Activated T-cell treated with anti-CD3 and anti-CD28 coated beads, Interleukin-2, amount 50 U/mL, for 72 hours (primary cell): ENCODE measurements at regions not wholly inside any gene's neighbourhood (a gene's known extent, or its start where the extent isn't known, plus 50 kb on each side); places are given as distances from the start of the nearest gene placed in this dataset.

Experiments
- ATAC-seq, 2 donors: fragments of 150-1000 bp; cut with Tn5 transposase; replicated peaks in 1 of 2; 2 replicates each; pipeline ENCODE4 v1.10.0; 2021; ENCODE audit warnings: moderate library complexity in 2 of 2, mild to moderate bottlenecking in 1 of 2
- DNase-seq, 2 donors: peaks; one replicate each; pipeline ENCODE4 v3.0.0; 2021 to 2022; ENCODE audit warnings: mixed read lengths in 1 of 2
- H3K27ac Mint-ChIP-seq: one replicate; pipeline ENCODE4 v1.8.0; 2022; ENCODE audit warnings: mild to moderate bottlenecking, moderate library complexity, mixed read lengths
- H3K27me3 Mint-ChIP-seq: one replicate; pipeline ENCODE4 v1.8.0; 2022; ENCODE audit warnings: low read depth, mixed read lengths
- H3K36me3 Mint-ChIP-seq, 2 donors: one replicate each; pipeline ENCODE4 v1.8.0; 2022; ENCODE audit warnings: mixed read lengths in 2 of 2, mild to moderate bottlenecking in 1 of 2; ENCODE audit not compliant: insufficient read depth in 2 of 2
- H3K4me1 Mint-ChIP-seq: one replicate; pipeline ENCODE4 v1.8.0; 2022; ENCODE audit warnings: low read depth, mixed read lengths
- H3K4me3 Mint-ChIP-seq, 2 donors: one replicate each; pipeline ENCODE4 v1.8.0; 2022; ENCODE audit warnings: mild to moderate bottlenecking in 2 of 2, mixed read lengths in 2 of 2, moderate library complexity in 2 of 2
- H3K9me3 Mint-ChIP-seq, 2 donors: one replicate each; pipeline ENCODE4 v1.8.0; 2022; ENCODE audit warnings: mixed read lengths in 2 of 2

DNA sequence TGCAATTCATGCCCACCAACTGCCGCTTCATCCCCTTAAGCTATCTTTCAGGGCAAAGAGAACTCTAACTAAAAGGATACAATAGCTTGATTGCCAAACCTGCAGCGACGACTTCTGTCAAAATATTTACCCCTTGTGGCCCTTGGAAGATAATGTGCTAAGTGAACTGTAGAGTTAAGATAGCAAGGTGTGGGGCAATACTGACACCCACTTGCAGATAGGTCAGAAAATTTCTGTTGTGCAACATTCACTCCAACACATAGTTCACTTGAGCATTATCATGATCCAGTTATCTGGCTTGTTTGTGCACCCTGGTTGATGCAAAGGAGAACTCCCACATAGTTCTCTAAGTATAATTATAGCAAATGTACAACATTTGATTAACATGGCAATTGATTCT, 55.6 kb downstream of the RHOXF2B start:
- Mint-ChIP-seq H3K36me3 (no peaks in the 10 kb centered on the region), H3K4me1 (no peaks in the 10 kb centered on the region), H3K27ac (no peak overlapping the region), H3K9me3 (no peaks in the 10 kb centered on the region), H3K4me3 (no peak overlapping the region), H3K27me3 (peaks cover 42% of the 10 kb centered on the region)
- ATAC-seq (no peak), DNase-seq (no peak)

DNA sequence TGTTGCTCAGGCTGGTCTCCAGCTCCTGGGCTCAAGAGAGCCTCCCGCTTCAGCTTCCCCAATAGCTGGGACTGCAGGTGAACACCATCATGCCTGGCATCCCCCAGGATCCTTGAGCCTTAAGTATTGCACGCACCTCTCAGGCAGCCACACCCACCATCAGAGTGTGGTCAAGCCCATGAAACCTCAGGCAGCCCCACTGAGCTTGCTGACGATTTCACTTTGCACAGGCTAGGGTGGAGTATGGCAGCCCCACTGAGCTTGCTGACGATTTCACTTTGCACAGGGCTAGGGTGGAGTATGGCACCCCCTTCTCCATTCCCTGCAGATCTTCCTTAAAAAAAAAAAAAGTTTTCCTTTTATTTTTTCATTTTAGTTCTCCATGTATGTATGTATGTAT, 57.2 kb downstream of the RHOXF2B start:
- Mint-ChIP-seq H3K4me3 (no peak overlapping the region), H3K27ac (no peak overlapping the region), H3K4me1 (peaks cover 10% of the 10 kb centered on the region), H3K27me3 (peaks cover 52% of the 10 kb centered on the region), H3K36me3 (peaks cover 0 to 1% of the 10 kb centered on the region in 2 donors), H3K9me3 (no peaks in the 10 kb centered on the region)
- ATAC-seq (no peak), DNase-seq (no peak)

DNA sequence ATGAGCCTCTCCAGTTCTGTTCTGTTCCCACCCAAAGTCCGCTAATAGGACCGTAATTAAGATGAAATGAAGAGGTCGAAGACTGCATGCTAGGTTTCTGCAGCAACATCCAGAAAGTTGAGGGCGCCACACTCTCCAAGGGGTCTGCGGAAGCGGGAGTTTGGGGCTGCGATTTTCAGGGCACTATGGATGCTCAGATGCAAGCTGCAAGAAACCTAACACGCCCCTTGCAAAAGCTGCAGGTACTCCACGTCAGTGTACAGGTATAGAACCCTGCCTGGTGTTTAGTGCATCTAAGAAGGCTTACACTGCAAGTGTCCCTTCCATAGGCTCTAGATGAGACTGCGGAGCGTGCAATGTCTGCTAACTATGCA, 61.4 kb downstream of the RHOXF2B start:
- H3K9me3 Mint-ChIP-seq, result no peaks in the 10 kb centered on the region
- ATAC-seq (no peak), DNase-seq (no peak)
- peak overlapping the region; percentile 83 to 85 for H3K4me3 Mint-ChIP-seq
- H3K27ac Mint-ChIP-seq, result no peak overlapping the region
- H3K4me1 Mint-ChIP-seq, result peaks cover 16% of the 10 kb centered on the region
- peaks cover 0 to 2% of the 10 kb centered on the region in 2 donors for H3K36me3 Mint-ChIP-seq
- peaks cover 72% of the 10 kb centered on the region for H3K27me3 Mint-ChIP-seq

DNA sequence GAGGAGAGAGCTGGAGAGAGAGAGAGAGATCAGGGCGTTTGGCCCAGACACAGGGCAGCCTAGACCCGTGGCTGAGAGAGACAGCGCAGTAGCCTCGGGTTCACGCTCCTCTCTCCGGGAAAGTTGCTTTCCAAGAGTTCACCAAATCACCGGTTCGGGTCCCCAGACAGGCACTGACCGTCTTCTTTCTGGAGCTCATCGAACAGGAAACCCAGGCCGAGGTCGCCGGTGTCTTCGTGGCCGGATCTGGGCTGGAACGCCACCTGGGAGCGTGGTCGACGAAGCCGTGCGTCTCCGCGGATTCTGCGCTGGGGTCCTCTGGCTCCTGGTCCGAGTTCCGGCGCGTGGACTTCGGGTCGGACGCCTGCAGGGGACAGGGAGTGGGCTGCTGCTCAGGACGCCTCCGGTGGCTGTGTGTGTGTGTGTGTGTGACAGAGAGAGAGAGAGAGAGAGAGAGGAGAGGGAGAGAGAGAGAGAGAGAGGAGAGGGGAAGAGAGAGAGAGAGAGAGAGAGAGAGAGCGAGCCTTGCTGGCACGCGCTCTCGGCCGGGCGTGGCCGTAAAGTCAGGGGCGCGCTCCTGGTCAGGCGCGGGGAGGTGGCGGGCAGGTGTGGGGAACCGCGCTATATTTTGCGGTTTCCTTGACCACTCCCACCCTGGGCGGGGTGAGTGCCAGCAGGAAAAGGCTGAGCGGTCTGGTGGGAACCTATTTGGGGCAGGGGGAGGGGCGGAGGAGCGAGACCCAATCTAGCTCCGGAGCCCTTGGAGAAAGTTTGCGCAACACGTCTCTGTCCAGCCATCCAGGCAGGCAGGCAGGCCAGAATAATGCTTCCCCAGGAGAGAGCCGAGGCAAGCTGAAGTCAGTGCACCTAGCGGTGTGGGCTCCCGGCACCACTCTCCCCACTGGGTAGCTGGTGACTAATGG, 62.1 kb downstream of the RHOXF2B start:
- peak in 1 of 2 donors; percentile 1 for DNase-seq
- Mint-ChIP-seq H3K4me3 (peak overlapping the region; percentile 83 to 85), H3K27ac (peak overlapping the region; percentile 72), H3K27me3 (peaks cover 73% of the 10 kb centered on the region), H3K36me3 (peaks cover 0 to 2% of the 10 kb centered on the region in 2 donors), H3K9me3 (no peaks in the 10 kb centered on the region), H3K4me1 (peaks cover 16% of the 10 kb centered on the region)
- peak in 1 of 2 donors; percentile 13 for ATAC-seq

DNA sequence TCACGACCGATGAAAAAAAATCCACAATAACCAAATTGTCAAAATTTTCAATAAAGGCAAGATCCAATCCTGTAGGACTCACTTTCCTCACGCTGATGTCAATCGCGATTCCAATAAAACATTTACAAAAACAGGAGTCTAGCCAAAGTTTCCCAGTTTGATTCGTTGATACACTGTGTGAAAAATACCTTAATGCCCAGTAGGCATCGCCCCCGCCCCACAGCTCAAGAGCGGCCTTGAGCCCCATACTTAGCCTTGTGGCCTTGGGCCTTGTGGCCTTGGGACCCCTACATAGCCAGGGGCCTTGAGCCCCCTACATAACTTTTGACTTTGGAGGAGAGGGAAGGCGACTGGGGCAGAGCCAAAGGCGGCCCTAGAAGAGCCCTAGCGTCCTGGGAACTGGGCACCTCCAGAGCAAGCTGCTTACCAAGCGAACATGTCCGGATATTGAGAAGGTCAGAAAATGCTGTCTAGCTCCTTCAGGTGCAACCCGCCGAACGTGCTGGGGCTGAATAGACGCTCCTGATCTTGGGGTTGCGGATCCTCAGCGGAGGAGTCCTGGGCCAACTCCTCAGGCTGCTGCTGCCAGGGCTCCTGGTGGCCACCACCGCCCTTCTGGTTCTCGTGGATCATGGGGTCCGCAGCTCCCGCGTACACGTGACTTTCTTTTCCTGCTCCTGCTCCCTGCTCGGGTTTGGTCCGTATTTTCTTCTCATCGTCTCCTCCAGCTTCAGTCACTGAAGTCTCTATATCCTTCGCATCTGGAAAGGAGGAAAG, 62.9 kb downstream of the RHOXF2B start:
- peak overlapping the region; percentile 83 to 85 for H3K4me3 Mint-ChIP-seq
- H3K27ac Mint-ChIP-seq, result no peak overlapping the region
- peaks cover 76% of the 10 kb centered on the region for H3K27me3 Mint-ChIP-seq
- peaks cover 16% of the 10 kb centered on the region for H3K4me1 Mint-ChIP-seq
- no peak for DNase-seq
- H3K36me3 Mint-ChIP-seq, result peaks cover 0 to 2% of the 10 kb centered on the region in 2 donors
- no peak for ATAC-seq
- no peaks in the 10 kb centered on the region for H3K9me3 Mint-ChIP-seq

DNA sequence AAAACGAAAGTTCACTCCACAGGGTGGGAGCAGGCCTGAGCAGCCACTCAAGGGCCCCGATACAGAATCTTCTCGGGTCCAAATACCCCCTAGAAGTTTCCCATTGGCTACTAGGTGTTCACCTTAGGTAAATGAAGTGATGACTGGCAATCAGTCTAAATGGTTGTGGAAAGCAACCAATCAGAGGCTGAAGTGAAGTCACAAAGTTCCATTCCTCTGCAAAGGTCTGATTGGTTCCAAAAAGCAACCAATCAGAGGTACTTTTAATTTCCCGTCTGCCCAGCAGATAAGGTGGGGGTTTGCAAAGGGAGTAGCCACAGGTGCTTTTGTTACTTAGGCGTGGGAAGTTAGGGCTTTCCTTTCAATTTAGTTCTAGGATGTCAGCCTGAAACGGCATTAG, 58.2 kb upstream of the NKAP start:
- H3K9me3 Mint-ChIP-seq, result no peaks in the 10 kb centered on the region
- DNase-seq, result no peak
- peaks cover 71% of the 10 kb centered on the region for H3K27me3 Mint-ChIP-seq
- peaks cover 0 to 3% of the 10 kb centered on the region in 2 donors for H3K36me3 Mint-ChIP-seq
- no peak overlapping the region for H3K27ac Mint-ChIP-seq
- no peak overlapping the region for H3K4me3 Mint-ChIP-seq
- ATAC-seq, result no peak
- H3K4me1 Mint-ChIP-seq, result peaks cover 16% of the 10 kb centered on the region

DNA sequence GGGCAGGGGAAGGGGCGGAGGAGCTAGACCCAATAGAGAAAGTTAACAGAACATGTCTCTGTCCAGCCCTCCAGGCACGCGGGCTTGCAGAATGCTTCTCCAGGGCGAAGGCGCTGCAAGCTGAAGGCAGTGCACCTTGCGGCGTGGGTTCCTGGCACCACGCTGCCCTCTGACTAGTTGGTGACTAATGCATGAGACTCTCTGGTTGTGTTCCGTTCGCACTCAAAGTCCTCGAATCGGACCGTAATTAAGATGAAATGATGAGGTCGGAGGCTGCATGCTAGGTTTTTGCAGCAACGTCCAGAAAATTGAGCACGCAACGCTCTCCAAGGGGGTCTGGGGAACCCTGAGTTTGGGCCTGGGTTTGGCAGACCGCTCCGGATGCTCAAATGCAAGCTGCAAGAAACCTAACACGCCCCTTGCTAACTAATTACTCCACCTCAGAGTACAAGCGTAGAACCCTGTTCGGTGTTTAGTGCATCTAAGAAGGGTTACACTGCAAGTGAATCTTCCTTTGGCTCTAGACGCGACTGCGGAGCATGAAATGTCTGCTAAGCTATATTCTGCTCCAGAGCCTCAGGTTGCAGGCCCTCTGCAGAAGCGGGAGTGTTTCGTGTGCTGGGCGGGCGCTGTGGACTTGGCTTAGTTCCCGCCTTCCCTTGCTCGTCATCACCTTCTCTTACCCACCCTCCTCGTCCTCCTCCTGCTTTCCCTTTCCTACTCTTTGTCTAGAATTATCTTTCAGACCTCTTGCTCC, 57.1 kb upstream of the NKAP start:
- Mint-ChIP-seq H3K27ac (no peak overlapping the region), H3K27me3 (peaks cover 82% of the 10 kb centered on the region), H3K4me1 (peaks cover 18% of the 10 kb centered on the region), H3K4me3 (peak overlapping the region; percentile 83 to 91), H3K9me3 (no peaks in the 10 kb centered on the region), H3K36me3 (peaks cover 0 to 3% of the 10 kb centered on the region in 2 donors)
- ATAC-seq (peak; percentile 77 to 86), DNase-seq (peak; percentile 19 to 41)

DNA sequence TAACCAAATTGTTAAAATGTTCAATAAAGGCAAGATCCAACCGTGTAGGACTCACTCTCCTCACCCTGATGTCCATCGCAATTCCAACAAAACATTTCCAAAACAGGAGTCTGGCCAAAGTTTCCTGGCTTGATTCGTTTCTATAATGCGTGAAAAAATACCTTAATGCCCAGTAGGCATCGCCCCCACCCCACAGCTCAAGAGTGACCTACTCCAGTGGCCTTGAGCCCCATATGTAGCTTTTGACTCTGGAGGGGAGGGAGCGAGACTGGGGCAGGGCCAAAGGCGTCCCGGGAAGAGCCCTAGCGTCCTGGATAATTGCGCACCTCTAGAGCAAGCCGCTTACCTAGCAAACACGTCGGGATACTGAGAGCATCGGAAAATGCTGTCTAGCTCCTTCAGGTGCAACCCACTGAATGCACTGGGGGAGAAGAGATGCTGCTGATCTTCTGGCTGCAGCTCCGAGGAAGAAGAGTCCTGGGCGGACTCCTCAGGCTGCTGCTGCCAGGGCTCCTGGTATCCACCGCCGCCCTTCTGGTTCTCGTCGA, 55.6 kb upstream of the NKAP start:
- Mint-ChIP-seq H3K27ac (no peak overlapping the region), H3K9me3 (no peaks in the 10 kb centered on the region), H3K4me1 (peaks cover 18% of the 10 kb centered on the region), H3K36me3 (peaks cover 0 to 3% of the 10 kb centered on the region in 2 donors), H3K27me3 (peaks cover 85% of the 10 kb centered on the region), H3K4me3 (peak overlapping the region in 1 of 2 donors; percentile 31)
- ATAC-seq (no peak), DNase-seq (no peak)

DNA sequence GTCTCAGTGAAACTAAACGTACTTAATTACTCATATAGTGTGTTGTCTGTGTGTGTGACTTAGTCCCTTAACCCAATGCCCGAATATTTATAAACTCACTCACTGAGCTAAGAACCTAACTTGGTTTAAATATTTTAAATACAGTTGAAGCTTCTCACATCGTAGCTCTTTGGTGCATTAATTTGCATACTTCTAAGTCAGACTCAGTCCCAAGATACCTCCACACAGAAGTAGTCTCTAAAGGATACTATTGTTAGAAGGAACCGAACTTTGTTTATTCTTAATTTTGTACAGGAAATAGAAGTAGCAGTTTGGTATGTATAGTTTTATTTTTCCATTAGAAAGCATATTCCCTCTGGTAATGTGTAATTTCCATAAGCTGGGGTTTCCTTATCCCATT, 54.0 kb upstream of the NKAP start:
- Mint-ChIP-seq H3K4me1 (peaks cover 18% of the 10 kb centered on the region), H3K27me3 (peaks cover 87% of the 10 kb centered on the region), H3K27ac (no peak overlapping the region), H3K9me3 (no peaks in the 10 kb centered on the region), H3K36me3 (peaks cover 0 to 3% of the 10 kb centered on the region in 2 donors), H3K4me3 (no peak overlapping the region)
- ATAC-seq (no peak), DNase-seq (no peak)

DNA sequence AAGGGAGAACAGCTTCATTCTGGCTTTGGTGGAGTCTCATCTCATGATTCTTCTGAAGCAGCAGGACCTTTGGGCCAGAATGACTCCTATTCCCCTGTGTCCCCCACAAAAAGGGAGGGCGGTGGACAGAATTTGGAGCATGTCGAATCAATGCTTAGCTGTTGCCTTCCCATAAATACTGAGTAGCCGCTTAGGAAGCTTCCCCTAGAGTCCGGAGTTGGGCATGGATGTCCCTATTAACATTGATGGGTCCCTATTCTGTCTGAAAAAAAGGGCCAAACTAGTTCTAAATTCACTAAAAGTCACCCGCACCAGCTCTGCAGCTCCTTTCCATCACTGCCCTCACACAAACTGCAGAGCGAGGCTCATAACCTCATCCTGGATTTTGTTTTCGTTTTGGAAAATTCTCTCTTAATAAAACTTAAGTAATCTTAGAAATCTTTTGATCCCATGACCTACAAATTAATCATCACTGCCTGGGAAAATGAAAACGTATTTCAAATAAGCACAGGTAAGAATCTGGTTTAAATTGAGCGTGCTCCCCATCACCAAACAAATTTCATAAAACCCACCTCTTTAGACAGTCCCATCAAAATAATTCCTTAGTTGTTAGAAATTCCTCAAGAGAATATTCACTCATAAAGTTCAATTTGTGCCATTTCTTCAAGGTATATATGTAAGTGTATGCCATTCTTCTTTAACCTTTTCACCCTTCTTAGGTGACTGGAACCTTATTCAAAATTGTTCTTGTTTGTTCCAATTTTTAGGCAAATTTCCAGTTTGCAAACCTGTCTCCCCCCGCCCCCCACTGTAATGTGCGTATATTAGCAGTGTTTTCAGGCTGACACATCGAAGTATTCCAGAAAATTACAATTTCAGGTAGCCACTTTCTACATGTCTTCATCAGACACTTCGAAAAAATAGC, 53.3 kb upstream of the NKAP start:
- no peaks in the 10 kb centered on the region for H3K9me3 Mint-ChIP-seq
- H3K27ac Mint-ChIP-seq, result no peak overlapping the region
- peaks cover 0 to 3% of the 10 kb centered on the region in 2 donors for H3K36me3 Mint-ChIP-seq
- DNase-seq, result no peak
- H3K27me3 Mint-ChIP-seq, result peaks cover 87% of the 10 kb centered on the region
- H3K4me1 Mint-ChIP-seq, result peaks cover 18% of the 10 kb centered on the region
- H3K4me3 Mint-ChIP-seq, result no peak overlapping the region
- ATAC-seq, result no peak

DNA sequence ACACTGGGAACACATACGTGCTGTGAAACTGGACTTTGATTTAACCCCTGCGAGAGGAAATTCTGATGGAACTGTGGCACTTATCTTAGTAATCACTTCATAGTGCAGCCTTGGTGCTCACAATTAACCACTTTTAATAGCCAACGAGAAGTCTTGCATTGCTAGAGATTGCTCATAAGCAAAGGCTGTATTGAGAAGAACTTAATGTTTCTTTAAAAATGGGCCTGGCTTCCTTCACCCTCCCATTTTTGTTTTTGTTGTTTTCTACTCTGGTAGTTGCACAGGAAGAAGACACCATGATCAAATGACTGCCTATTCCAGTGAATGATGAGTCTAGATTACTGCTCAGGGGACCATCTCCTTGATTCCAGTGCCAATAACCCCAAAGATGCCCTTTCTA, 52.5 kb upstream of the NKAP start:
- H3K36me3 Mint-ChIP-seq, result peaks cover 0 to 3% of the 10 kb centered on the region in 2 donors
- ATAC-seq, result no peak
- peaks cover 88% of the 10 kb centered on the region for H3K27me3 Mint-ChIP-seq
- H3K4me3 Mint-ChIP-seq, result no peak overlapping the region
- H3K4me1 Mint-ChIP-seq, result peaks cover 18% of the 10 kb centered on the region
- no peak for DNase-seq
- no peaks in the 10 kb centered on the region for H3K9me3 Mint-ChIP-seq
- H3K27ac Mint-ChIP-seq, result no peak overlapping the region
